HepG2 (cell line): ENCODE measurements at regions not wholly inside any gene's neighbourhood (a gene's known extent, or its start where the extent isn't known, plus 50 kb on each side); places are given as distances from the start of the nearest gene placed in this dataset.

Source experiments
- ATAC-seq: fragments of 200-7000 bp; cut with Tn5 transposase; 3 replicates; pipeline ENCODE4 v1.9.1; 2020; ENCODE audit warnings: mild to moderate bottlenecking, moderate library complexity
- BruUV-seq: library from RNA; stranded (reverse); fragments of 400-500 nt; replicated peaks from 2 replicates; lab custom pipeline; 2021; lab: Mats Ljungman, UMichigan
- CTCF ChIA-PET: fragments of 300-600 bp; formaldehyde crosslinking; extraction: SDS; loops from one replicate; lab custom pipeline; 2021; ENCODE audit warnings: low total read pairs, inconsistent platforms, low intra/inter-chr PET ratio; lab: Yijun Ruan, JAX
- POLR2A ChIA-PET: fragments of 350-600 bp; sonication (Branson Sonifier 250); formaldehyde crosslinking; loops from one replicate; lab custom pipeline; 2020; ENCODE audit warnings: antibody characterized with exemption, inconsistent platforms; lab: Yijun Ruan, JAX
- DNase-seq: peaks from one replicate; pipeline ENCODE4 v3.0.0-alpha.2; 2015; ENCODE audit warnings: low spot score
- FAIRE-seq: peaks from 3 replicates; lab custom pipeline; 2011; peaks lifted over from hg19 to GRCh38; lab: Jason Lieb, UNC
- H2AFZ ChIP-seq: one replicate; pipeline ENCODE4 v1.6.1; 2011; ENCODE audit warnings: low read length, inconsistent platforms
- H3K27ac ChIP-seq: fragments of 300-600 bp; 3 replicates; pipeline ENCODE4 v1.8.0; 2011; ENCODE audit warnings: mixed run types, mild to moderate bottlenecking, mixed read lengths, low read length, inconsistent platforms; ENCODE audit not compliant: insufficient read depth; ENCODE audit errors: extremely low read length
- H3K27me3 ChIP-seq, 2 experiments: fragments of 200-600 bp in 1 of 2; 2 replicates in 1 of 2; 3 replicates in 1 of 2; pipeline versions ENCODE4 v1.6.0 to v1.8.0; 2011; ENCODE audit warnings: low read length in 2 of 2, mild to moderate bottlenecking in 2 of 2, moderate library complexity in 2 of 2, inconsistent platforms in 1 of 2; ENCODE audit not compliant: insufficient read depth in 2 of 2, control insufficient read depth in 1 of 2
- H3K36me3 ChIP-seq, 2 experiments: fragments of 200-600 bp in 1 of 2; replicated peaks in 1 of 2; 2 replicates in 1 of 2; 3 replicates in 1 of 2; pipeline versions ENCODE4 v1.5.1 to v1.8.0; 2011; ENCODE audit warnings: low read length in 2 of 2, inconsistent platforms in 1 of 2; ENCODE audit not compliant: insufficient read depth in 2 of 2, control insufficient read depth in 1 of 2
- H3K4me1 ChIP-seq: 2 replicates; pipeline ENCODE4 v1.5.1; 2012; ENCODE audit warnings: low read length, inconsistent platforms; ENCODE audit not compliant: insufficient read depth
- H3K4me2 ChIP-seq: 2 replicates; pipeline ENCODE4 v1.6.0; 2011; ENCODE audit warnings: low read depth, low read length, inconsistent platforms
- H3K4me3 ChIP-seq, 3 experiments: fragments of 200-600 bp in 1 of 3; sonication (generic), shearing (Covaris generic) in 1 of 3; replicated peaks in 1 of 3; 2 replicates each; pipeline ENCODE4 v1.5.1; 2011 to 2016; ENCODE audit warnings: low read length in 3 of 3, inconsistent platforms in 2 of 3, low read depth in 2 of 3, mild to moderate bottlenecking in 2 of 3, control low read depth in 1 of 3, mixed read lengths in 1 of 3; ENCODE audit not compliant: insufficient read depth in 1 of 3
- H3K79me2 ChIP-seq: one replicate; pipeline ENCODE4 v1.6.1; 2011; ENCODE audit warnings: low read length, inconsistent platforms; ENCODE audit not compliant: insufficient read depth
- H3K9ac ChIP-seq: 2 replicates; pipeline ENCODE4 v1.6.0; 2011; ENCODE audit warnings: mild to moderate bottlenecking, low read depth, low read length, inconsistent platforms; ENCODE audit not compliant: insufficient read depth
- H3K9me3 ChIP-seq: 2 replicates; pipeline ENCODE4 v1.5.1; 2012; ENCODE audit warnings: mild to moderate bottlenecking, low read length
- H4K20me1 ChIP-seq: 2 replicates; pipeline ENCODE4 v1.6.0; 2011; ENCODE audit warnings: inconsistent platforms, mild to moderate bottlenecking, low read length, moderate library complexity; ENCODE audit not compliant: insufficient read depth
- AKAP8 ChIP-seq: sonication (generic); formaldehyde crosslinking; IDR thresholded peaks from 2 replicates; pipeline ENCODE4 v1.5.1; 2020; ENCODE audit warnings: mild to moderate bottlenecking, missing genetic modification reagents
- ELF4 ChIP-seq: sonication (generic); formaldehyde crosslinking; IDR thresholded peaks from 2 replicates; pipeline ENCODE4 v1.5.0; 2020; ENCODE audit warnings: missing genetic modification reagents, mild to moderate bottlenecking, moderate library complexity, borderline replicate concordance
- FOXO1 ChIP-seq: sonication (generic); formaldehyde crosslinking; IDR thresholded peaks from 2 replicates; pipeline ENCODE4 v1.4.0; 2020; ENCODE audit warnings: missing genetic modification reagents
- NFE2L2 ChIP-seq: fragments of 150-350 bp; IDR thresholded peaks from 2 replicates; pipeline ENCODE4 v1.6.1; 2014; ENCODE audit warnings: low read length
- POGZ ChIP-seq: sonication (generic); formaldehyde crosslinking; IDR thresholded peaks from 2 replicates; pipeline ENCODE4 v1.4.0; 2020; ENCODE audit warnings: mild to moderate bottlenecking, missing genetic modification reagents
- POLR2G ChIP-seq: fragments of 200-400 bp; formaldehyde crosslinking; IDR thresholded peaks from 2 replicates; pipeline ENCODE4 v1.6.1; 2018; ENCODE audit warnings: mild to moderate bottlenecking, low read depth, low read length, moderate library complexity
- TFDP2 ChIP-seq: sonication (generic); formaldehyde crosslinking; IDR thresholded peaks from 2 replicates; pipeline ENCODE4 v1.4.0; 2020; ENCODE audit warnings: missing genetic modification reagents
- ZBTB37 ChIP-seq: sonication (generic); formaldehyde crosslinking; IDR thresholded peaks from 2 replicates; pipeline ENCODE4 v1.4.0; 2020; ENCODE audit warnings: mild to moderate bottlenecking, missing genetic modification reagents
- ZFY ChIP-seq: sonication (generic); formaldehyde crosslinking; IDR thresholded peaks from 2 replicates; pipeline ENCODE4 v1.4.0; 2020; ENCODE audit warnings: missing genetic modification reagents
- ZNF207 ChIP-seq: fragments of 450-650 bp; IDR thresholded peaks from 2 replicates; pipeline ENCODE4 v1.6.1; 2016; ENCODE audit warnings: antibody characterized with exemption, borderline replicate concordance
- ZNF574 ChIP-seq: sonication (generic); formaldehyde crosslinking; IDR thresholded peaks from 2 replicates; pipeline ENCODE4 v1.4.0; 2020; ENCODE audit warnings: missing genetic modification reagents
- ZNF616 ChIP-seq: sonication (generic); formaldehyde crosslinking; IDR thresholded peaks from 2 replicates; pipeline ENCODE4 v1.5.0; 2020; ENCODE audit warnings: low read depth, mild to moderate bottlenecking, missing genetic modification reagents
- ZNF672 ChIP-seq: sonication (generic); formaldehyde crosslinking; IDR thresholded peaks from 2 replicates; pipeline ENCODE4 v1.8.1; 2022; ENCODE audit warnings: missing genetic modification reagents
- WGBS: methylation state at CpG from one replicate; pipeline ENCODE4 v1.1.6; 2017; ENCODE audit warnings: low lambda C conversion rate; 5-methylcytosine and 5-hydroxymethylcytosine counted together
- in situ Hi-C: cut with HindIII; loops from 2 replicates; pipeline ENCODE4 v1.10.0; 2017; ENCODE audit warnings: low pct_unique_long_range_greater_than_20kb; ENCODE audit not compliant: extremely low pct_ligation_motif_present
- intact Hi-C: fragments of 100-400 bp; cut with micrococcal nuclease; formaldehyde crosslinking; loops from one replicate; pipeline ENCODE4 v1.10.0; 2022; ENCODE audit not compliant: unreplicated experiment

- no TSS peak for BruUV-seq
- CTCF ChIA-PET = no interaction called here
- TF ChIP-seq ZNF574 (CRISPR knock-in tag) = no peak
- no peak for DNase-seq
- H3K27ac ChIP-seq = no peak overlapping the region
- H3K36me3 ChIP-seq = no peaks in the 10 kb centered on the region
- WGBS = 57% methylated on average over 4 of the region's 4 CpGs
- ATAC-seq = no peak
- intact Hi-C loops (no loop called here), in situ Hi-C loops (no loop called here)
- H3K9me3 ChIP-seq = peaks cover 67% of the 10 kb centered on the region
- no peaks in the 10 kb centered on the region for H3K27me3 ChIP-seq
- no peaks in the 10 kb centered on the region for H3K4me1 ChIP-seq
- H3K4me3 ChIP-seq = no peak overlapping the region
- H3K79me2 ChIP-seq = no peaks in the 10 kb centered on the region
- no peak overlapping the region for H3K9ac ChIP-seq
- no peak for FAIRE-seq
- no peak overlapping the region for H2AFZ ChIP-seq
- no peak overlapping the region for H3K4me2 ChIP-seq
- no peaks in the 10 kb centered on the region for H4K20me1 ChIP-seq
- POLR2A ChIA-PET = no interaction called here
Measured at GRCh38 chr16:63745456-63745855, 1376.4 kb downstream of the CDH11 start.

GRCh38 chr16:63744077-63744874, 1377.6 kb downstream of the CDH11 start:
- no peak for ATAC-seq
- no peaks in the 10 kb centered on the region for H3K79me2 ChIP-seq
- TF ChIP-seq POGZ (CRISPR knock-in tag) (no peak), ZNF672 (CRISPR knock-in tag) (no peak), ZNF207 (no peak), AKAP8 (no peak), POLR2G (no peak), ZBTB37 (no peak), TFDP2 (CRISPR knock-in tag) (no peak), NFE2L2 (no peak), FOXO1 (CRISPR knock-in tag) (no peak), ELF4 (CRISPR knock-in tag) (no peak), ZFY (CRISPR knock-in tag) (no peak), ZNF616 (CRISPR knock-in tag) (no peak)

More at GRCh38 chr16:63744077-63744874, 1377.6 kb downstream of the CDH11 start:
- FAIRE-seq (no peak), DNase-seq (no peak)
- CTCF ChIA-PET = no interaction called here
- in situ Hi-C loops = no loop called here
- H3K27me3 ChIP-seq = no peaks in the 10 kb centered on the region
- no peaks in the 10 kb centered on the region for H3K36me3 ChIP-seq
- no peak overlapping the region for H3K4me2 ChIP-seq
- POLR2A ChIA-PET = no interaction called here
- peaks cover 55% of the 10 kb centered on the region for H3K9me3 ChIP-seq
- WGBS = 16% methylated on average over 8 of the region's 13 CpGs
- H4K20me1 ChIP-seq = no peaks in the 10 kb centered on the region
- BruUV-seq = no TSS peak
- no peak overlapping the region for H3K9ac ChIP-seq
- no peaks in the 10 kb centered on the region for H3K4me1 ChIP-seq
- H2AFZ ChIP-seq = no peak overlapping the region
- H3K4me3 ChIP-seq = no peak overlapping the region
- no peak overlapping the region for H3K27ac ChIP-seq
- intact Hi-C loops = no loop called here
